ENCODE measurements at regions not wholly inside any gene's neighbourhood (a gene's known extent, or its start where the extent isn't known, plus 50 kb on each side); places are given as distances from the start of the nearest gene placed in this dataset.

DNA sequence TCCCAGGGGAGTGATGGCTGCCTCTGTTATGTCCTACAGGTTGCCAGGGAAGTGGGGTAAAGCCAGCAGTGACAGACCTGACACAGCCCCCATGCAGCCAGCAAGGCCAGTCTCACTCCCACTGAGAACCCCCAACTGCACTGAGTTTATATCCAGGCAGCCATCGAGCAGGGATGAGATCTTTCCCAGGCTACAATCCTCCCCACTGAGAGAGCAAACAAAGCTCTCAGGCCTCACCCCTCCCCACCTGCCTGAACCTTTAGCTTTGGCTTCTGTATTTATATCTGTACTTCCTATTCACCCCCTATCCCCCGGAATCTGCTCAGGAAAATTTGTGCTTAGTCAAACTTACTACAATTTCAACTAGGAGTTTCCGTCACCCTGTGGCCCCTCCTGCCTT is 284.1 kb downstream of the FAM170A start:
- no peaks in the 10 kb centered on the region for H3K9me1 ChIP-seq (ENCODE audit: control insufficient read depth, insufficient read depth, low read length)
- ATAC-seq (no peak), FAIRE-seq (no peak), DNase-seq (ENCODE audit: extremely low read depth in 1 of 4, low spot score in 3 of 4) (no peak)
- H3K4me3 ChIP-seq = no peak overlapping the region
- no peak overlapping the region for H3K4me2 ChIP-seq (ENCODE audit: insufficient read depth, low read length)
- H4K20me1 ChIP-seq (replicated peaks; ENCODE audit: control insufficient read depth, insufficient read depth, low read length) = no peaks in the 10 kb centered on the region
- in situ Hi-C loops (cut with MboI) = no loop called here
- H3K27ac ChIP-seq (ENCODE audit: extremely low read depth, low read depth, low read length) = no peak overlapping the region
- H3K36me3 ChIP-seq (ENCODE audit: control insufficient read depth, insufficient read depth, low read length) = no peaks in the 10 kb centered on the region
- no peaks in the 10 kb centered on the region for H3K4me1 ChIP-seq (replicated peaks in 1 of 2; ENCODE audit: control insufficient read depth in 2 of 2, insufficient read depth in 2 of 2, low read length in 2 of 2)
- no peak overlapping the region for H2AFZ ChIP-seq (ENCODE audit: low read depth, low read length)
- WGBS (ENCODE audit: insufficient coverage, low coverage, missing lambda C conversion rate) = 3% methylated on average over 3 of the region's 3 CpGs
- BruUV-seq (replicated peaks) = no TSS peak
- ChIA-PET CTCF (ENCODE audit: low intra/inter-chr PET ratio) (no interaction called here), POLR2A (no interaction called here)
- H3K9me3 ChIP-seq (replicated peaks; ENCODE audit: control insufficient read depth, insufficient read depth, low read depth, low read length) = no peaks in the 10 kb centered on the region
- no peaks in the 10 kb centered on the region for H3K79me2 ChIP-seq (ENCODE audit: control insufficient read depth, insufficient read depth, low read length)
- H3K27me3 ChIP-seq (ENCODE audit: control insufficient read depth in 2 of 2, insufficient read depth in 2 of 2, low read length in 2 of 2) = no peaks in the 10 kb centered on the region
- no peak overlapping the region for H3K9ac ChIP-seq (ENCODE audit: insufficient read depth in 1 of 2, low read depth in 2 of 2, low read length in 2 of 2)
- intact Hi-C loops (cut with micrococcal nuclease) = no loop called here
- TF ChIP-seq SNIP1 (IDR thresholded peaks at IDR 0.05; ENCODE audit: low read depth) (no peak), L3MBTL2 (IDR thresholded peaks at IDR 0.05) (no peak), HNRNPL (IDR thresholded peaks at IDR 0.05; ENCODE audit: low read depth, low read length) (no peak), TAF7 (tag; IDR thresholded peaks at IDR 0.05) (no peak), RBM15 (IDR thresholded peaks at IDR 0.05; ENCODE audit: insufficient read depth, low read length) (no peak), MED1 (CRISPR knock-in tag; IDR thresholded peaks at IDR 0.05; ENCODE audit: borderline replicate concordance) (no peak), ELF4 (CRISPR knock-in tag; IDR thresholded peaks at IDR 0.05) (no peak), RUNX1 (IDR thresholded peaks at IDR 0.05; ENCODE audit: low read depth) (no peak), RAD51 (IDR thresholded peaks at IDR 0.05; ENCODE audit: borderline replicate concordance, low read depth) (no peak), FOXK2 (conservative IDR thresholded peaks at IDR 0.05 in 1 of 2, IDR thresholded peaks at IDR 0.05 in 1 of 2; ENCODE audit: low read depth in 2 of 2) (no peak), MNT (conservative IDR thresholded peaks at IDR 0.05) (no peak), MCM3 (IDR thresholded peaks at IDR 0.05) (no peak)
- TF ChIP-seq, protein P1, sequence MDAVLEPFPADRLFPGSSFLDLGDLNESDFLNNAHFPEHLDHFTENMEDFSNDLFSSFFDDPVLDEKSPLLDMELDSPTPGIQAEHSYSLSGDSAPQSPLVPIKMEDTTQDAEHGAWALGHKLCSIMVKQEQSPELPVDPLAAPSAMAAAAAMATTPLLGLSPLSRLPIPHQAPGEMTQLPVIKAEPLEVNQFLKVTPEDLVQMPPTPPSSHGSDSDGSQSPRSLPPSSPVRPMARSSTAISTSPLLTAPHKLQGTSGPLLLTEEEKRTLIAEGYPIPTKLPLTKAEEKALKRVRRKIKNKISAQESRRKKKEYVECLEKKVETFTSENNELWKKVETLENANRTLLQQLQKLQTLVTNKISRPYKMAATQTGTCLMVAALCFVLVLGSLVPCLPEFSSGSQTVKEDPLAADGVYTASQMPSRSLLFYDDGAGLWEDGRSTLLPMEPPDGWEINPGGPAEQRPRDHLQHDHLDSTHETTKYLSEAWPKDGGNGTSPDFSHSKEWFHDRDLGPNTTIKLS (IDR thresholded peaks at IDR 0.05; ENCODE audit: borderline replicate concordance, low read depth) = no peak
- TF ChIP-seq, protein P2, sequence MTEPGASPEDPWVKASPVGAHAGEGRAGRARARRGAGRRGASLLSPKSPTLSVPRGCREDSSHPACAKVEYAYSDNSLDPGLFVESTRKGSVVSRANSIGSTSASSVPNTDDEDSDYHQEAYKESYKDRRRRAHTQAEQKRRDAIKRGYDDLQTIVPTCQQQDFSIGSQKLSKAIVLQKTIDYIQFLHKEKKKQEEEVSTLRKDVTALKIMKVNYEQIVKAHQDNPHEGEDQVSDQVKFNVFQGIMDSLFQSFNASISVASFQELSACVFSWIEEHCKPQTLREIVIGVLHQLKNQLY (CRISPR knock-in tag; conservative IDR thresholded peaks at IDR 0.05) = no peak
- TF ChIP-seq, protein P3, sequence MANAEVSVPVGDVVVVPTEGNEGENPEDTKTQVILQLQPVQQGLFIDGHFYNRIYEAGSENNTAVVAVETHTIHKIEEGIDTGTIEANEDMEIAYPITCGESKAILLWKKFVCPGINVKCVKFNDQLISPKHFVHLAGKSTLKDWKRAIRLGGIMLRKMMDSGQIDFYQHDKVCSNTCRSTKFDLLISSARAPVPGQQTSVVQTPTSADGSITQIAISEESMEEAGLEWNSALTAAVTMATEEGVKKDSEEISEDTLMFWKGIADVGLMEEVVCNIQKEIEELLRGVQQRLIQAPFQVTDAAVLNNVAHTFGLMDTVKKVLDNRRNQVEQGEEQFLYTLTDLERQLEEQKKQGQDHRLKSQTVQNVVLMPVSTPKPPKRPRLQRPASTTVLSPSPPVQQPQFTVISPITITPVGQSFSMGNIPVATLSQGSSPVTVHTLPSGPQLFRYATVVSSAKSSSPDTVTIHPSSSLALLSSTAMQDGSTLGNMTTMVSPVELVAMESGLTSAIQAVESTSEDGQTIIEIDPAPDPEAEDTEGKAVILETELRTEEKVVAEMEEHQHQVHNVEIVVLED (CRISPR knock-in tag; IDR thresholded peaks at IDR 0.05) = no peak
- TF ChIP-seq, protein P4, sequence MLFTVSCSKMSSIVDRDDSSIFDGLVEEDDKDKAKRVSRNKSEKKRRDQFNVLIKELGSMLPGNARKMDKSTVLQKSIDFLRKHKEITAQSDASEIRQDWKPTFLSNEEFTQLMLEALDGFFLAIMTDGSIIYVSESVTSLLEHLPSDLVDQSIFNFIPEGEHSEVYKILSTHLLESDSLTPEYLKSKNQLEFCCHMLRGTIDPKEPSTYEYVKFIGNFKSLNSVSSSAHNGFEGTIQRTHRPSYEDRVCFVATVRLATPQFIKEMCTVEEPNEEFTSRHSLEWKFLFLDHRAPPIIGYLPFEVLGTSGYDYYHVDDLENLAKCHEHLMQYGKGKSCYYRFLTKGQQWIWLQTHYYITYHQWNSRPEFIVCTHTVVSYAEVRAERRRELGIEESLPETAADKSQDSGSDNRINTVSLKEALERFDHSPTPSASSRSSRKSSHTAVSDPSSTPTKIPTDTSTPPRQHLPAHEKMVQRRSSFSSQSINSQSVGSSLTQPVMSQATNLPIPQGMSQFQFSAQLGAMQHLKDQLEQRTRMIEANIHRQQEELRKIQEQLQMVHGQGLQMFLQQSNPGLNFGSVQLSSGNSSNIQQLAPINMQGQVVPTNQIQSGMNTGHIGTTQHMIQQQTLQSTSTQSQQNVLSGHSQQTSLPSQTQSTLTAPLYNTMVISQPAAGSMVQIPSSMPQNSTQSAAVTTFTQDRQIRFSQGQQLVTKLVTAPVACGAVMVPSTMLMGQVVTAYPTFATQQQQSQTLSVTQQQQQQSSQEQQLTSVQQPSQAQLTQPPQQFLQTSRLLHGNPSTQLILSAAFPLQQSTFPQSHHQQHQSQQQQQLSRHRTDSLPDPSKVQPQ (CRISPR knock-in tag; IDR thresholded peaks at IDR 0.05; ENCODE audit: borderline replicate concordance) = no peak

Data from K562 (cell line).